Glutamatergic neuron (in vitro differentiated cells): ENCODE measurements at regions not wholly inside any gene's neighbourhood (a gene's known extent, or its start where the extent isn't known, plus 50 kb on each side); places are given as distances from the start of the nearest gene placed in this dataset.

Source experiments
- DNase-seq: peaks from one replicate; pipeline ENCODE4 v3.0.0; 2022
- H3K27ac Mint-ChIP-seq: one replicate; pipeline ENCODE4 v1.8.0; 2020; ENCODE audit warnings: mild to moderate bottlenecking, mixed read lengths, inconsistent platforms; ENCODE audit not compliant: unreplicated experiment
- H3K27me3 Mint-ChIP-seq: one replicate; pipeline ENCODE4 v1.8.0; 2020; ENCODE audit warnings: mild to moderate bottlenecking, moderate library complexity, mixed read lengths, inconsistent platforms; ENCODE audit not compliant: unreplicated experiment
- H3K36me3 Mint-ChIP-seq: one replicate; pipeline ENCODE4 v1.8.0; 2020; ENCODE audit warnings: mild to moderate bottlenecking, mixed read lengths, inconsistent platforms; ENCODE audit not compliant: unreplicated experiment
- H3K4me1 Mint-ChIP-seq: one replicate; pipeline ENCODE4 v1.8.0; 2020; ENCODE audit warnings: mild to moderate bottlenecking, low read depth, mixed read lengths, inconsistent platforms; ENCODE audit not compliant: unreplicated experiment
- H3K4me3 Mint-ChIP-seq: one replicate; pipeline ENCODE4 v1.8.0; 2020; ENCODE audit warnings: mild to moderate bottlenecking, mixed read lengths, inconsistent platforms; ENCODE audit not compliant: unreplicated experiment
- H3K9me3 Mint-ChIP-seq: one replicate; pipeline ENCODE4 v1.8.0; 2020; ENCODE audit warnings: mild to moderate bottlenecking, moderate library complexity, mixed read lengths, inconsistent platforms; ENCODE audit not compliant: unreplicated experiment
- TF ChIP-seq, protein P1 (sequence below): fragments of 200-600 bp; sonication (generic); IDR thresholded peaks from one replicate; pipeline ENCODE4 v1.5.0; 2021; ENCODE audit not compliant: partially characterized antibody, unreplicated experiment

DNA sequence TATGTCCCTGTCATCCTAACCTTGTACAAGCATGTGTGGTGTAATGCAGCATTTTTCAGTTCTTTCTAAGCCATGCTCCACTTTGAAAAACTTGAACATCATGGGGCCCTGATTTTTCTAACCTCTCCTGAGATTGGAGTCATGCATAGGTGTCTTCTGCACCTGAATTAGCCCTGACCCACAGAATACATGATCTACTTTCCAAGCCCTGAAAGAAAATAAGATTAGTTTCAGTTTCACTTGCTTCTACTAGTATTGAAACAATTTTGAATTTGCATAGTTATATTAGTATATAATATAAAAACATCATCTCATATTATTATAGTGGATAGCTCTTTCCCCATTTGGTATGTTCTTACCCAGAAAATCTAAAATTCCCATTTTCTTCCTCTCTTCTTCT lies 178.2 kb downstream of the HS3ST1 start:
- Mint-ChIP-seq H3K4me3 (no peak overlapping the region), H3K27me3 (no peaks in the 10 kb centered on the region), H3K36me3 (no peaks in the 10 kb centered on the region), H3K9me3 (peaks cover 2% of the 10 kb centered on the region), H3K27ac (no peak overlapping the region), H3K4me1 (no peaks in the 10 kb centered on the region)
- TF ChIP-seq, protein P1, sequence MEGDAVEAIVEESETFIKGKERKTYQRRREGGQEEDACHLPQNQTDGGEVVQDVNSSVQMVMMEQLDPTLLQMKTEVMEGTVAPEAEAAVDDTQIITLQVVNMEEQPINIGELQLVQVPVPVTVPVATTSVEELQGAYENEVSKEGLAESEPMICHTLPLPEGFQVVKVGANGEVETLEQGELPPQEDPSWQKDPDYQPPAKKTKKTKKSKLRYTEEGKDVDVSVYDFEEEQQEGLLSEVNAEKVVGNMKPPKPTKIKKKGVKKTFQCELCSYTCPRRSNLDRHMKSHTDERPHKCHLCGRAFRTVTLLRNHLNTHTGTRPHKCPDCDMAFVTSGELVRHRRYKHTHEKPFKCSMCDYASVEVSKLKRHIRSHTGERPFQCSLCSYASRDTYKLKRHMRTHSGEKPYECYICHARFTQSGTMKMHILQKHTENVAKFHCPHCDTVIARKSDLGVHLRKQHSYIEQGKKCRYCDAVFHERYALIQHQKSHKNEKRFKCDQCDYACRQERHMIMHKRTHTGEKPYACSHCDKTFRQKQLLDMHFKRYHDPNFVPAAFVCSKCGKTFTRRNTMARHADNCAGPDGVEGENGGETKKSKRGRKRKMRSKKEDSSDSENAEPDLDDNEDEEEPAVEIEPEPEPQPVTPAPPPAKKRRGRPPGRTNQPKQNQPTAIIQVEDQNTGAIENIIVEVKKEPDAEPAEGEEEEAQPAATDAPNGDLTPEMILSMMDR: no peak
- DNase-seq: no peak

DNA sequence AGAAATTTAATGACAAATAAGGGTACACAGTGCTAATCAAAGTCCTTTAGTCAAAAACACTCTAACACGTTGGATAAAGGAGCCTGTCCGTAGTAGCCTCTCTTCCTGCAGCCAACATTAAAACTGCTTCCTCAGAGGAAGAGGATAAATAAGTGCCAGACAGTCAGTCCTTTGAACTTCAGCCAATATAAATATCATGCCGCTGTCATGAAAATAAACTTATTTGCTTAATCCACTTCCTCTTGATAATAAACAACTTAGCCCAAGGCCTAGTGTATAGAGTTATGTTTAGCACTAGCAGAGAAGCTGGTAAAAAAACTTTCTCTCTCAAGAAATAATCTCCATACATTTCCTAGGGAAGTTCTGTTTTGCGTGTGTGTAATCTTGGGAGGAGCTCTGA lies 196.7 kb downstream of the HS3ST1 start:
- Mint-ChIP-seq H3K9me3 (peaks cover 5% of the 10 kb centered on the region), H3K27ac (no peak overlapping the region), H3K4me1 (peaks cover 6% of the 10 kb centered on the region), H3K36me3 (peaks cover 3% of the 10 kb centered on the region), H3K27me3 (no peaks in the 10 kb centered on the region), H3K4me3 (no peak overlapping the region)
- TF ChIP-seq, protein P1: no peak
- no peak for DNase-seq

DNA sequence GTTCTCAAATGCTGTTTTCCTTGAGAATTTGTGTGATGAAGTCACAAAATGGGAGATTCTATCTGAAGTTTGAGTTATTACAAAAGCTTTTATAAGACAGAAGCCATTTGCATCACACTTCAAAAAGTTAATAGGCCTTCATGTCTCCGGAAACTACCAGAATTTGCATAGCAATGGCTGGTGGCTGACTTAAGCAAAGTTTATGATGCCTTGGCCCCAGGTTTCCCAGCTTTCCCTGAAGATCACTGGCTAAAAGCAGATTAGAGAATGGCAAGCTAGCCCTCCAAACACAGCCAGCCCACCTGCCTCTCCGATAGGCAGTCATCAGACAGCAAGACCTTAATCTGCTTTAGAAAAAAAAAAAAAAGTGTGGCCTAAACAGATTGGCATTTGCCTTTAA lies 197.8 kb downstream of the HS3ST1 start:
- no peak for DNase-seq
- no peak overlapping the region for H3K4me3 Mint-ChIP-seq
- peaks cover 6% of the 10 kb centered on the region for H3K4me1 Mint-ChIP-seq
- no peaks in the 10 kb centered on the region for H3K27me3 Mint-ChIP-seq
- H3K27ac Mint-ChIP-seq: no peak overlapping the region
- TF ChIP-seq, protein P1: no peak
- peaks cover 3% of the 10 kb centered on the region for H3K36me3 Mint-ChIP-seq
- H3K9me3 Mint-ChIP-seq: peaks cover 7% of the 10 kb centered on the region

DNA sequence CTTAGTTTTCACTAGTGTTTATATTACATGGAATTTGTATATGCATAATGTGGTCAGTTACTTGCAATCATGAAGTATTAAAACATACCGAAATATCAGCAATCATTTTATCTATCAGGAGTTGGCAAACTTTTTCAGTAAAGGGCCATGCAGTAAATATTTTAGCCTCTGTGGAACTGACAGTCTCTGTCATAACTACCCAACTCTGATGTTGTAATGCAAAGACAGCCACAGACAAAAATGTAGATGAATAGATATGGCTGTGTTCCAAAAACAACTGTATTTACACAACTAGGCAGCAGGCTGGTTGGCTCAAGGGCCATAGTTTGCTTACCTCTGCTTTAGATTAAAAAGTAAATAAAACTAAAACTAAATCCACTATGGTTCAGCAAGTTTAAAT lies 200.2 kb downstream of the HS3ST1 start:
- no peak for DNase-seq
- TF ChIP-seq, protein P1: no peak
- Mint-ChIP-seq H3K36me3 (no peaks in the 10 kb centered on the region), H3K9me3 (peaks cover 5% of the 10 kb centered on the region), H3K27me3 (no peaks in the 10 kb centered on the region), H3K4me1 (peaks cover 7% of the 10 kb centered on the region), H3K27ac (no peak overlapping the region), H3K4me3 (no peak overlapping the region)

DNA sequence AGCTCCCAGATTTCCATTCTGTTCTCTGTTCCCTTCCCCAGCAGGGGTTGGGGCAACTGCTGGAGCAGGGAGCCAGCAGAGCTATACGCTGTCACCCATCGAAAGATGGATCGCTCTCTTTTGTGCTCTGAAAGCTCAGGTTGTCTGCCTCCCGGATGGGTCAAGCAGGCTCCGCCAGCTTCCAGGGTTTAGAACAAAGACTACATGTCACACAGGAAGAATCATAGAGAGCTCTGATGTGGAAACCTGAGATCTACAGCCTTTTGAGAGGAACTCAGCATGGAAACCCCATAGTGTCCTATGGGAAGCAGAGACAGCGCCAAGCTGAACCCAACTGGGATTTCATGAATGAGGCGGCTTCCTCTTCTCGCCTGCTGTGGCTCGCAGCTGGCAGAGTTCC lies 205.4 kb downstream of the HS3ST1 start:
- no peak overlapping the region for H3K27ac Mint-ChIP-seq
- no peak overlapping the region for H3K4me3 Mint-ChIP-seq
- H3K36me3 Mint-ChIP-seq: no peaks in the 10 kb centered on the region
- TF ChIP-seq, protein P1: no peak
- peaks cover 3% of the 10 kb centered on the region for H3K4me1 Mint-ChIP-seq
- no peaks in the 10 kb centered on the region for H3K27me3 Mint-ChIP-seq
- peaks cover 1% of the 10 kb centered on the region for H3K9me3 Mint-ChIP-seq
- no peak for DNase-seq
